Chondrocyte (in vitro differentiated cells): ENCODE measurements at regions not wholly inside any gene's neighbourhood (a gene's known extent, or its start where the extent isn't known, plus 50 kb on each side); places are given as distances from the start of the nearest gene placed in this dataset.
A peak's percentile ranks its signal among the peaks of the same experiment; 100 is the strongest.

Source experiments
- DNase-seq: peaks from one replicate; pipeline ENCODE4 v3.0.0; 2021; ENCODE audit warnings: mixed read lengths, low spot score
- H3K27ac Mint-ChIP-seq: one replicate; pipeline ENCODE4 v1.8.0; 2021; ENCODE audit warnings: mild to moderate bottlenecking, moderate library complexity, mixed read lengths; ENCODE audit not compliant: unreplicated experiment
- H3K27me3 Mint-ChIP-seq: 2 replicates; pipeline ENCODE4 v1.8.0; 2021; ENCODE audit warnings: low read depth, mixed read lengths
- H3K36me3 Mint-ChIP-seq: 2 replicates; pipeline ENCODE4 v1.8.0; 2021; ENCODE audit warnings: low read depth, mixed read lengths
- H3K4me1 Mint-ChIP-seq: 2 replicates; pipeline ENCODE4 v1.8.0; 2021; ENCODE audit warnings: low read depth, mild to moderate bottlenecking, mixed read lengths
- H3K4me3 Mint-ChIP-seq: one replicate; pipeline ENCODE4 v1.8.0; 2021; ENCODE audit warnings: mild to moderate bottlenecking, moderate library complexity, mixed read lengths; ENCODE audit not compliant: unreplicated experiment
- H3K9me3 Mint-ChIP-seq: 2 replicates; pipeline ENCODE4 v1.8.0; 2021; ENCODE audit warnings: low read depth, mixed read lengths
- CTCF ChIP-seq: fragments of 200-600 bp; sonication (generic); IDR thresholded peaks from 2 replicates; pipeline ENCODE4 v1.5.0; 2021; ENCODE audit warnings: antibody characterized with exemption, mild to moderate bottlenecking, moderate library complexity

- H3K27ac Mint-ChIP-seq, result no peak overlapping the region
- TF ChIP-seq CTCF, result no peak
- peaks cover 9% of the 10 kb centered on the region for H3K9me3 Mint-ChIP-seq
- H3K4me1 Mint-ChIP-seq, result peaks cover 47% of the 10 kb centered on the region
- H3K36me3 Mint-ChIP-seq, result peaks cover 3% of the 10 kb centered on the region
- DNase-seq, result no peak
- H3K4me3 Mint-ChIP-seq, result no peak overlapping the region
- no peaks in the 10 kb centered on the region for H3K27me3 Mint-ChIP-seq
Observed at GRCh38 chr20:24777746-24778145, 171.3 kb upstream of the CST7 start.

GRCh38 chr20:24778585-24779031 is 170.5 kb upstream of the CST7 start:
- Mint-ChIP-seq H3K36me3 (peaks cover 3% of the 10 kb centered on the region), H3K4me1 (peaks cover 47% of the 10 kb centered on the region), H3K9me3 (peaks cover 9% of the 10 kb centered on the region), H3K27me3 (no peaks in the 10 kb centered on the region), H3K27ac (no peak overlapping the region), H3K4me3 (no peak overlapping the region)
- no peak for TF ChIP-seq CTCF
- DNase-seq, result peak; percentile 69

GRCh38 chr20:24779131-24779530 is 169.9 kb upstream of the CST7 start:
- H3K4me3 Mint-ChIP-seq, result no peak overlapping the region
- H3K4me1 Mint-ChIP-seq, result peaks cover 42% of the 10 kb centered on the region
- no peak for DNase-seq
- no peak for TF ChIP-seq CTCF
- H3K27me3 Mint-ChIP-seq, result no peaks in the 10 kb centered on the region
- H3K36me3 Mint-ChIP-seq, result peaks cover 3% of the 10 kb centered on the region
- H3K9me3 Mint-ChIP-seq, result peaks cover 9% of the 10 kb centered on the region
- H3K27ac Mint-ChIP-seq, result no peak overlapping the region

GRCh38 chr20:24779946-24780345 is 169.1 kb upstream of the CST7 start:
- no peak for TF ChIP-seq CTCF
- DNase-seq, result no peak
- Mint-ChIP-seq H3K4me1 (peaks cover 40% of the 10 kb centered on the region), H3K27ac (no peak overlapping the region), H3K9me3 (peaks cover 6% of the 10 kb centered on the region), H3K27me3 (no peaks in the 10 kb centered on the region), H3K4me3 (no peak overlapping the region), H3K36me3 (peaks cover 3% of the 10 kb centered on the region)

- H3K4me1 Mint-ChIP-seq, result peaks cover 49% of the 10 kb centered on the region
- DNase-seq, result peak; percentile 49
- H3K36me3 Mint-ChIP-seq, result no peaks in the 10 kb centered on the region
- no peak overlapping the region for H3K4me3 Mint-ChIP-seq
- no peaks in the 10 kb centered on the region for H3K27me3 Mint-ChIP-seq
- no peak for TF ChIP-seq CTCF
- no peaks in the 10 kb centered on the region for H3K9me3 Mint-ChIP-seq
- H3K27ac Mint-ChIP-seq, result no peak overlapping the region
Observed at GRCh38 chr20:24780674-24781417, 168.2 kb upstream of the CST7 start.
